ENCODE measurements at regions not wholly inside any gene's neighbourhood (a gene's known extent, or its start where the extent isn't known, plus 50 kb on each side); places are given as distances from the start of the nearest gene placed in this dataset.

DNA sequence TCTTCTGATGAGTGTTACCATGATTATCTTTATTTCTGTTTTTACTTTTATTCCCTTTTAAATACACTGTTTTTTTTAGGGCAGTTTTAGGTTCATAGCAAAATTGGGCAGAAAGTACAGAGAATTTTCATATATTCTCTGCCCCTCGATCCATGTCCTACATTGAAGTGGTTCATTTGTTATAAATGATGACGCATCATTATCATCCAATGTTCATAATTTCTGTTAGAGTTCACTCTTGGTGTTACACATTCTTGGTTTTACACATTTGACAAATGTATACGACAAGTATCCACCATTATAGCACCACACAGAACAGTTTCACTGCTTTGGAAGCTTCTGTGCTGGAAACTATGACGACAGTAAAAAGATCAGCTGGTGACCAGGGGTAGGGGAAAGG, 578.1 kb upstream of the AADAT start:
- no peak overlapping the region for H3K9ac ChIP-seq (ENCODE audit: low read length)
- intact Hi-C loops (cut with micrococcal nuclease), result no loop called here
- no peak overlapping the region for H3K27ac ChIP-seq (ENCODE audit: low read length in 2 of 2)
- H3K79me2 ChIP-seq (ENCODE audit: control insufficient read depth, insufficient read depth, low read length), result no peaks in the 10 kb centered on the region
- Mint-ChIP-seq H3K4me3 (no peak overlapping the region), H3K4me1 (no peaks in the 10 kb centered on the region), H3K27ac (no peak overlapping the region), H3K27me3 (no peaks in the 10 kb centered on the region), H3K9me3 (ENCODE audit: insufficient read depth) (peaks cover 2% of the 10 kb centered on the region)
- H3K4me2 ChIP-seq (replicated peaks; ENCODE audit: low read depth, low read length, poor library complexity, severe bottlenecking), result no peak overlapping the region
- H3K4me3 ChIP-seq (ENCODE audit: control extremely low read depth in 1 of 5, extremely low read depth in 1 of 5, insufficient read depth in 1 of 5, low read depth in 2 of 5, low read length in 4 of 5), result no peak overlapping the region
- H3K36me3 ChIP-seq (replicated peaks in 1 of 2; ENCODE audit: control extremely low read depth in 1 of 2, control insufficient read depth in 1 of 2, extremely low read depth in 1 of 2, insufficient read depth in 2 of 2, low read length in 1 of 2), result no peaks in the 10 kb centered on the region
- ChIA-PET POLR2A (no interaction called here), CTCF (no interaction called here)
- H3K4me1 ChIP-seq (ENCODE audit: control insufficient read depth in 2 of 2, insufficient read depth in 2 of 2, low read length in 2 of 2), result no peaks in the 10 kb centered on the region
- no CpG with 5 or more reads among the region's 4 CpGs for WGBS (ENCODE audit: insufficient coverage)
- H3K9me3 ChIP-seq (ENCODE audit: control extremely low read depth in 1 of 3, control insufficient read depth in 2 of 3, insufficient read depth in 1 of 3, low read length in 2 of 3), result no peaks in the 10 kb centered on the region
- DNase-seq (no peak), ATAC-seq (ENCODE audit: low read depth) (no peak)
- H4K20me1 ChIP-seq (ENCODE audit: control insufficient read depth, insufficient read depth, low read length, poor library complexity, severe bottlenecking), result no peaks in the 10 kb centered on the region
- no peak overlapping the region for H2AFZ ChIP-seq (ENCODE audit: insufficient read depth, low read depth, low read length, poor library complexity, severe bottlenecking)
- TF ChIP-seq CTCF (IDR thresholded peaks at IDR 0.05) (no peak), EZH2 (IDR thresholded peaks at IDR 0.05; ENCODE audit: borderline replicate concordance, insufficient read depth, low read depth, low read length, poor library complexity, severe bottlenecking) (no peak)
- no peaks in the 10 kb centered on the region for H3K27me3 ChIP-seq (replicated peaks in 1 of 4; ENCODE audit: control extremely low read depth in 1 of 4, control insufficient read depth in 3 of 4, insufficient read depth in 4 of 4, low read length in 3 of 4)

GRCh38 chr4:170666909-170667308, 577.2 kb upstream of the AADAT start:
- no peak for DNase-seq
- H3K4me1 ChIP-seq (ENCODE audit: control insufficient read depth in 2 of 2, insufficient read depth in 2 of 2, low read length in 2 of 2), result no peaks in the 10 kb centered on the region
- ATAC-seq (ENCODE audit: low read depth), result no peak
- no peak overlapping the region for H3K4me2 ChIP-seq (replicated peaks; ENCODE audit: low read depth, low read length, poor library complexity, severe bottlenecking)
- 80% methylated on average over 1 of the region's 2 CpGs for WGBS (ENCODE audit: insufficient coverage)
- no peaks in the 10 kb centered on the region for H3K79me2 ChIP-seq (ENCODE audit: control insufficient read depth, insufficient read depth, low read length)
- POLR2A ChIA-PET, result no interaction called here
- H3K9ac ChIP-seq (ENCODE audit: low read length), result no peak overlapping the region
- Mint-ChIP-seq H3K9me3 (ENCODE audit: insufficient read depth) (peaks cover 2% of the 10 kb centered on the region), H3K4me1 (no peaks in the 10 kb centered on the region), H3K27ac (no peak overlapping the region), H3K27me3 (no peaks in the 10 kb centered on the region), H3K4me3 (no peak overlapping the region)
- H3K36me3 ChIP-seq (replicated peaks in 1 of 2; ENCODE audit: control extremely low read depth in 1 of 2, control insufficient read depth in 1 of 2, extremely low read depth in 1 of 2, insufficient read depth in 2 of 2, low read length in 1 of 2), result no peaks in the 10 kb centered on the region
- intact Hi-C loops (cut with micrococcal nuclease), result no loop called here
- no peak overlapping the region for H2AFZ ChIP-seq (ENCODE audit: insufficient read depth, low read depth, low read length, poor library complexity, severe bottlenecking)
- no peak overlapping the region for H3K4me3 ChIP-seq (ENCODE audit: control extremely low read depth in 1 of 5, extremely low read depth in 1 of 5, insufficient read depth in 1 of 5, low read depth in 2 of 5, low read length in 4 of 5)
- no peaks in the 10 kb centered on the region for H4K20me1 ChIP-seq (ENCODE audit: control insufficient read depth, insufficient read depth, low read length, poor library complexity, severe bottlenecking)
- CTCF ChIA-PET, result no interaction called here
- TF ChIP-seq EZH2 (IDR thresholded peaks at IDR 0.05; ENCODE audit: borderline replicate concordance, insufficient read depth, low read depth, low read length, poor library complexity, severe bottlenecking), result no peak
- H3K27ac ChIP-seq (ENCODE audit: low read length in 2 of 2), result no peak overlapping the region
- H3K9me3 ChIP-seq (ENCODE audit: control extremely low read depth in 1 of 3, control insufficient read depth in 2 of 3, insufficient read depth in 1 of 3, low read length in 2 of 3), result no peaks in the 10 kb centered on the region
- H3K27me3 ChIP-seq (replicated peaks in 1 of 4; ENCODE audit: control extremely low read depth in 1 of 4, control insufficient read depth in 3 of 4, insufficient read depth in 4 of 4, low read length in 3 of 4), result no peaks in the 10 kb centered on the region
